ENCODE measurements at regions not wholly inside any gene's neighbourhood (a gene's known extent, or its start where the extent isn't known, plus 50 kb on each side); places are given as distances from the start of the nearest gene placed in this dataset.

GRCh38 chr3:178236555-178237277 lies 299.5 kb upstream of the KCNMB2 start:
- in situ Hi-C loops (cut with MboI; ENCODE audit: low pct_unique_long_range_greater_than_20kb, low sequenced_read_pairs, unreplicated experiment), result no loop called here
- no peak for TF ChIP-seq CTCF (IDR thresholded peaks at IDR 0.05; ENCODE audit: extremely low read depth, insufficient read depth, missing control alignments)
- DNase-seq (ENCODE audit: low spot score), result no peak

- in situ Hi-C loops (cut with MboI; ENCODE audit: low pct_unique_long_range_greater_than_20kb, low sequenced_read_pairs, unreplicated experiment), result no loop called here
- TF ChIP-seq CTCF (IDR thresholded peaks at IDR 0.05; ENCODE audit: extremely low read depth, insufficient read depth, missing control alignments), result no peak
- no peak for DNase-seq (ENCODE audit: low spot score)
Observed at GRCh38 chr3:178238179-178238578, 298.1 kb upstream of the KCNMB2 start.

DNA sequence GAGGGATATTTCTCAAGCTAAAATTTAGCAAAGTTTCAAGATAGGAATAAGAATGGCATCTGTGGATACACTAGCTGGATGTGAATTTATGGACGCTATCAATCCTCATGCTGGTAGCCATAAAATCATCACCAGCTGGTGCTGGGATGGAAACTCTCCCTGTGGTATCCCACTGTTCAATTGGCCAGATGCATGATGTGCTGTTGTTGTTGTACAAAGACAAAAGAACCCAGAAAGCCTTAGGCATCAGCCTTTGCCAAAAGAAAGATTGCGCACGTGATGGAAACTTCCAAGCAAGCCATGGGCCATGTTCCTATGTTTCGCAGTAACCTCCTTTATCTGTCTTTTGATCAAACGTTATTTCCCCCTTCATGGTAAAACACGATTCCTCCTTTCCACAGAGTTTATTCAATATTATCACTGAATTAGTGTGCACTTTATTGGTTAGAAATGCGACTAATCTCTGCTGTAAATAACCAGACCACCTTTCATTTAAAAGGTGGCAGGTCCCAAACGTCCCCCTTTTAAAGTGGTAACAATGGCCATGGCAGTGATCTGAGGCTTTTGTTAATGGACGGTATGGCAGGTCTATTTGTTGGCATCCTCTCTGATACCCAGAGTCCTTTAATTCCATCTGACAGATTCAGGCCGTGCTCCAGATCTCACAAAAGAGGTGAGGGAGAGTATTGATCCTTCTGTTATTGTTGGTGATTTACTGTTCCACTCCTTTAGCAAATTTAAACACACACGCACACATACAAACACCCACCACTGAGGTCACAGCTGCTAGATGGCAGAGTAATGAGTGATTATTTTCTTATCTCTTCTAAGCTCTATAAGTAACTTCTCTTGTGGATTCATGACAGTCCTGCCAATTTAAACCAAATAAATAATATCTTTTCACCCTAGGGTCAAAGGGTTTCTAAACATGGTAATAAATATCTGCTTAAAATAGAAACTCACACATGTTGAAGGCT lies 291.2 kb upstream of the KCNMB2 start:
- in situ Hi-C loops (cut with MboI; ENCODE audit: low pct_unique_long_range_greater_than_20kb, low sequenced_read_pairs, unreplicated experiment), result no loop called here
- no peak for DNase-seq (ENCODE audit: low spot score)
- TF ChIP-seq CTCF (IDR thresholded peaks at IDR 0.05; ENCODE audit: extremely low read depth, insufficient read depth, missing control alignments), result no peak

DNA sequence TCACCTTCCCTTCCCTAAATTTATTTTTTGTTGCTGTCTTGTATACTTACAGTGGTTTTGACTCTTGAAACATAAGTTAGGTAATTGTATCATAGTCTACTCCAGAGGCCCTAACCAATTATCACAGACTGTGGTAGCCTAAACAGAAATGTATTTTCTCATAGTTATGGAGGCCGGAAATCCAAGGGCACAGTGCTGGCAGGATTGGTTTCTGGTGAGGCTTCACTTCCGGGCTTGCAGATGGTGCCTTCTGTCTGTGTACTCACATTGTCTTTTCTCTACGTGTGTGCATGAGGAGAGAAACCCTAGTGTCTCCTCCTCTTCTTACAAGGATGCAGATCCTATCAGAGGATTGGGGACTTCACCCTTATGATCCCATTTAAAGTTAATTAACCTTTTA lies 290.2 kb upstream of the KCNMB2 start:
- in situ Hi-C loops (cut with MboI; ENCODE audit: low pct_unique_long_range_greater_than_20kb, low sequenced_read_pairs, unreplicated experiment), result no loop called here
- DNase-seq (ENCODE audit: low spot score), result no peak
- TF ChIP-seq CTCF (IDR thresholded peaks at IDR 0.05; ENCODE audit: extremely low read depth, insufficient read depth, missing control alignments), result no peak

- TF ChIP-seq CTCF (IDR thresholded peaks at IDR 0.05; ENCODE audit: extremely low read depth, insufficient read depth, missing control alignments), result no peak
- in situ Hi-C loops (cut with MboI; ENCODE audit: low pct_unique_long_range_greater_than_20kb, low sequenced_read_pairs, unreplicated experiment), result no loop called here
- no peak for DNase-seq (ENCODE audit: low spot score)
Observed at GRCh38 chr3:178255315-178255714, 280.9 kb upstream of the KCNMB2 start.

DNA sequence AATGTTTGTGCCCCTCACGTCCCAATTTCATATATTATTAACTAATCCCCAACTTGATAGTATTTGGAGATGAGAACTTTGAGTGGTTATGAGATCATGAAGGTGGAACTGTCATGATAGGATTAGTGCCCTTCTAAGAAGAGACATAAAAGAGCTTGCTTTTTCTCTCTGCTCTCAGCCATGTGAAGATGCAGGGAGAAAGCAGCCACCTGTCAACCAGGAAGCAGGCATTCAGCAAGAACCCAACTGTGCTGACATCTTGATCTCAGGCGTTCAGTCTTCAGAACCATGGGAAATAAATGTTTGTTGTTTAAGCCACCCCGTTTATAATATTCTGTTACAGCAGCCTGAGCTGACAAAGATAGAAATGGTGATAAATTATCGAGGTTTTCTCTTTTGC lies 278.7 kb upstream of the KCNMB2 start:
- no peak for TF ChIP-seq CTCF (IDR thresholded peaks at IDR 0.05; ENCODE audit: extremely low read depth, insufficient read depth, missing control alignments)
- DNase-seq (ENCODE audit: low spot score), result no peak
- in situ Hi-C loops (cut with MboI; ENCODE audit: low pct_unique_long_range_greater_than_20kb, low sequenced_read_pairs, unreplicated experiment), result no loop called here
